Keratinocyte (primary cell): ENCODE measurements at regions not wholly inside any gene's neighbourhood (a gene's known extent, or its start where the extent isn't known, plus 50 kb on each side); places are given as distances from the start of the nearest gene placed in this dataset.

Experiments used
- DNase-seq: peaks from one replicate; pipeline ENCODE4 v3.0.0-alpha.2; 2011; ENCODE audit warnings: low read depth, missing footprints, low spot score
- FAIRE-seq: peaks from 2 replicates; lab custom pipeline; 2011; peaks lifted over from hg19 to GRCh38; lab: Jason Lieb, UNC
- H2AFZ ChIP-seq: 2 replicates; pipeline ENCODE4 v1.6.0; 2012; ENCODE audit warnings: low read length, control low read depth, inconsistent platforms; ENCODE audit not compliant: control insufficient read depth
- H3K27ac ChIP-seq: 2 replicates; pipeline ENCODE4 v1.5.1; 2011; ENCODE audit warnings: low read length; ENCODE audit not compliant: control insufficient read depth, insufficient read depth
- H3K27me3 ChIP-seq: 3 replicates; pipeline ENCODE4 v1.6.0; 2011; ENCODE audit warnings: low read length; ENCODE audit not compliant: control insufficient read depth, insufficient read depth; ENCODE audit errors: extremely low read depth
- H3K36me3 ChIP-seq, 2 experiments: 2 replicates in 1 of 2; 3 replicates in 1 of 2; pipeline ENCODE4 v1.5.1; 2011; ENCODE audit warnings: low read length in 2 of 2, mild to moderate bottlenecking in 1 of 2; ENCODE audit not compliant: control insufficient read depth in 2 of 2, insufficient read depth in 2 of 2; ENCODE audit errors: extremely low read depth in 1 of 2
- H3K4me1 ChIP-seq: 3 replicates; pipeline ENCODE4 v1.5.1; 2011; ENCODE audit warnings: low read length; ENCODE audit not compliant: control insufficient read depth, insufficient read depth; ENCODE audit errors: extremely low read depth
- H3K4me2 ChIP-seq: 3 replicates; pipeline ENCODE4 v1.6.0; 2011; ENCODE audit warnings: low read depth, low read length; ENCODE audit not compliant: control insufficient read depth, insufficient read depth; ENCODE audit errors: extremely low read depth
- H3K4me3 ChIP-seq, 3 experiments: fragments of 200-600 bp in 1 of 3; sonication (generic) in 1 of 3; 2 replicates in 2 of 3; 3 replicates in 1 of 3; pipeline ENCODE4 v1.5.1; 2011 to 2016; ENCODE audit warnings: low read length in 3 of 3, mild to moderate bottlenecking in 3 of 3, control low read depth in 2 of 3, inconsistent platforms in 1 of 3, low read depth in 1 of 3, mixed read lengths in 1 of 3, mixed run types in 1 of 3, moderate library complexity in 1 of 3; ENCODE audit not compliant: control insufficient read depth in 2 of 3, insufficient read depth in 2 of 3; ENCODE audit errors: extremely low read depth in 1 of 3
- H3K79me2 ChIP-seq: 2 replicates; pipeline ENCODE4 v1.6.0; 2012; ENCODE audit warnings: low read length; ENCODE audit not compliant: control insufficient read depth, insufficient read depth
- H3K9ac ChIP-seq: 3 replicates; pipeline ENCODE4 v1.6.0; 2011; ENCODE audit warnings: low read length; ENCODE audit not compliant: control insufficient read depth, insufficient read depth; ENCODE audit errors: extremely low read depth
- H3K9me1 ChIP-seq: 3 replicates; pipeline ENCODE4 v1.6.0; 2011; ENCODE audit warnings: low read length; ENCODE audit not compliant: control insufficient read depth, insufficient read depth; ENCODE audit errors: extremely low read depth
- H3K9me3 ChIP-seq: 2 replicates; pipeline ENCODE4 v1.5.1; 2012; ENCODE audit warnings: low read depth, low read length; ENCODE audit not compliant: control insufficient read depth
- H4K20me1 ChIP-seq: 3 replicates; pipeline ENCODE4 v1.6.0; 2011; ENCODE audit warnings: low read length; ENCODE audit not compliant: control insufficient read depth, insufficient read depth; ENCODE audit errors: extremely low read depth
- CTCF ChIP-seq, 3 experiments: IDR thresholded peaks in 1 of 3; conservative IDR thresholded peaks in 1 of 3; optimal IDR thresholded peaks in 1 of 3; 2 replicates in 2 of 3; 3 replicates in 1 of 3; pipeline versions ENCODE3 to v1.5.1; 2011; ENCODE audit warnings: low read length in 3 of 3, mild to moderate bottlenecking in 3 of 3, moderate library complexity in 2 of 3, control low read depth in 1 of 3, inconsistent platforms in 1 of 3; ENCODE audit not compliant: insufficient read depth in 2 of 3; ENCODE audit errors: extremely low read depth in 1 of 3
- EZH2 ChIP-seq: IDR thresholded peaks from one replicate; pipeline ENCODE4 v1.6.1; 2012; ENCODE audit warnings: inconsistent platforms, mild to moderate bottlenecking, low read length, moderate library complexity
- dilution Hi-C: fragments of 300-500 bp; cut with MboI; formaldehyde crosslinking; loops from one replicate; pipeline ENCODE4 v1.7.0; 2020; ENCODE audit warnings: low sequenced_read_pairs; ENCODE audit not compliant: extremely low pct_ligation_motif_present

- Histone ChIP-seq H3K27ac (no peak overlapping the region), H3K79me2 (no peaks in the 10 kb centered on the region), H2AFZ (no peak overlapping the region), H3K27me3 (peaks cover 7% of the 10 kb centered on the region), H3K4me1 (no peaks in the 10 kb centered on the region), H3K4me2 (no peak overlapping the region), H3K9ac (no peak overlapping the region), H3K9me3 (no peaks in the 10 kb centered on the region), H3K9me1 (no peaks in the 10 kb centered on the region), H3K36me3 (no peaks in the 10 kb centered on the region), H3K4me3 (no peak overlapping the region), H4K20me1 (no peaks in the 10 kb centered on the region)
- no peak for DNase-seq
- dilution Hi-C loops: no loop called here
- TF ChIP-seq EZH2: no peak
- TF ChIP-seq CTCF (optimal IDR thresholded peaks at IDR 0.05 in 1 of 3, IDR thresholded peaks at IDR 0.05 in 1 of 3, conservative IDR thresholded peaks at IDR 0.05 in 1 of 3; ENCODE audit: extremely low read depth in 1 of 3, insufficient read depth in 2 of 3, low read length in 3 of 3): no peak
- FAIRE-seq: no peak
These were observed 90.0 kb upstream of the MAFB start for GRCh38 chr20:40778894-40779496.

GRCh38 chr20:40781327-40782042 lies 92.4 kb upstream of the MAFB start:
- DNase-seq (no peak), FAIRE-seq (no peak)
- Histone ChIP-seq H3K4me3 (no peak overlapping the region), H3K9ac (no peak overlapping the region), H3K4me1 (no peaks in the 10 kb centered on the region), H4K20me1 (no peaks in the 10 kb centered on the region), H3K9me1 (no peaks in the 10 kb centered on the region), H3K27ac (no peak overlapping the region), H2AFZ (no peak overlapping the region), H3K9me3 (no peaks in the 10 kb centered on the region), H3K4me2 (no peak overlapping the region), H3K27me3 (peaks cover 7% of the 10 kb centered on the region), H3K36me3 (no peaks in the 10 kb centered on the region), H3K79me2 (no peaks in the 10 kb centered on the region)
- TF ChIP-seq CTCF (optimal IDR thresholded peaks at IDR 0.05 in 1 of 3, IDR thresholded peaks at IDR 0.05 in 1 of 3, conservative IDR thresholded peaks at IDR 0.05 in 1 of 3; ENCODE audit: extremely low read depth in 1 of 3, insufficient read depth in 2 of 3, low read length in 3 of 3) (no peak), EZH2 (no peak)
- dilution Hi-C loops: no loop called here
